ENCODE measurements at regions not wholly inside any gene's neighbourhood (a gene's known extent, or its start where the extent isn't known, plus 50 kb on each side); places are given as distances from the start of the nearest gene placed in this dataset.
A peak's percentile ranks its signal among the peaks of the same experiment; 100 is the strongest.

DNA sequence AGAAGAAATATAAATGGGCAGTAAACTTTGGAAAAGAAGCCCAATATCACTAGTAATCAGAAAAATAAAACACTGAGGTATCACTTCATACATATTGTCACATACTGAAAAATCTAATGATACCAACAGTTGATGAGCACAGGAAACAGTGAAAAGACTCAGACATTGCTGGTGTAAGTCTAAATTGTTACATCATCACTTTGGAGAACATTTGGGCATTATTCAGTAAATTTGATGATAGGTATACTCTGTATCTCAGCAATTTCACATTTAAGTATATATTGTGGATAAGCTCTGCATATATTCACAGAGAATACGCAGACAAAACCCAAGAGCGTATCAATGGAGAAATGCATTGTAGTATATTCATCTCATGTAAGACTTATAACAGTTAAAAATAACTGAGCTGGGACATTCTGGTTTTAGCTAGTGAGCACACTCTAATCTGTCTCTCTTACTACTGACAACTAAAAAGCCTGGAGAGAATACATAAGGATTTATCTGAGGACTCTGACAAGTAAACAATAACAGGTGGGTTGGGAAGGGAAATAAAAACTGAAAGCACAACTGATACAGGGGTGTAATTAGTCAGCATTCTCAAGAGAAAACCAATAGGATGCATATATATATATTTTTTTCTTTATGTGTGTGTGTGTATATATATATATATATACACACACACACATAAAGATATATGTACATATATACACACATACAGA lies 212.7 kb upstream of the JUN start:
- Mint-ChIP-seq H3K9me3 (no peaks in the 10 kb centered on the region), H3K4me1 (peaks cover 2% of the 10 kb centered on the region), H3K27ac (no peak overlapping the region), H3K4me3 (no peak overlapping the region), H3K36me3 (ENCODE audit: low read depth) (no peaks in the 10 kb centered on the region), H3K27me3 (ENCODE audit: insufficient read depth) (peaks cover 29% of the 10 kb centered on the region)
- no peaks in the 10 kb centered on the region for H3K9me3 ChIP-seq (ENCODE audit: control insufficient read depth, low read length)
- no peaks in the 10 kb centered on the region for H3K36me3 ChIP-seq (ENCODE audit: control insufficient read depth, insufficient read depth, low read length)
- 92% methylated on average over 2 of the region's 2 CpGs; no CpG with 5 or more reads in 1 of the 2 experiments for WGBS, 2 experiments (ENCODE audit: insufficient coverage in 1 of 2, insufficient read length in 1 of 2)
- H3K9ac ChIP-seq (ENCODE audit: extremely low read depth, low read length, poor library complexity, severe bottlenecking), result no peak overlapping the region
- DNase-seq, result no peak
- H3K4me1 ChIP-seq (ENCODE audit: control insufficient read depth, insufficient read depth, low read length), result no peaks in the 10 kb centered on the region
- no peak overlapping the region for H3K27ac ChIP-seq (ENCODE audit: low read depth, low read length)
- H3K4me3 ChIP-seq (ENCODE audit: low read length), result no peak overlapping the region
- H3K27me3 ChIP-seq (ENCODE audit: control insufficient read depth, insufficient read depth, low read length, poor library complexity, severe bottlenecking), result peaks cover 35% of the 10 kb centered on the region
- TF ChIP-seq, protein P1, sequence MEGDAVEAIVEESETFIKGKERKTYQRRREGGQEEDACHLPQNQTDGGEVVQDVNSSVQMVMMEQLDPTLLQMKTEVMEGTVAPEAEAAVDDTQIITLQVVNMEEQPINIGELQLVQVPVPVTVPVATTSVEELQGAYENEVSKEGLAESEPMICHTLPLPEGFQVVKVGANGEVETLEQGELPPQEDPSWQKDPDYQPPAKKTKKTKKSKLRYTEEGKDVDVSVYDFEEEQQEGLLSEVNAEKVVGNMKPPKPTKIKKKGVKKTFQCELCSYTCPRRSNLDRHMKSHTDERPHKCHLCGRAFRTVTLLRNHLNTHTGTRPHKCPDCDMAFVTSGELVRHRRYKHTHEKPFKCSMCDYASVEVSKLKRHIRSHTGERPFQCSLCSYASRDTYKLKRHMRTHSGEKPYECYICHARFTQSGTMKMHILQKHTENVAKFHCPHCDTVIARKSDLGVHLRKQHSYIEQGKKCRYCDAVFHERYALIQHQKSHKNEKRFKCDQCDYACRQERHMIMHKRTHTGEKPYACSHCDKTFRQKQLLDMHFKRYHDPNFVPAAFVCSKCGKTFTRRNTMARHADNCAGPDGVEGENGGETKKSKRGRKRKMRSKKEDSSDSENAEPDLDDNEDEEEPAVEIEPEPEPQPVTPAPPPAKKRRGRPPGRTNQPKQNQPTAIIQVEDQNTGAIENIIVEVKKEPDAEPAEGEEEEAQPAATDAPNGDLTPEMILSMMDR (conservative IDR thresholded peaks at IDR 0.05), result no peak

DNA sequence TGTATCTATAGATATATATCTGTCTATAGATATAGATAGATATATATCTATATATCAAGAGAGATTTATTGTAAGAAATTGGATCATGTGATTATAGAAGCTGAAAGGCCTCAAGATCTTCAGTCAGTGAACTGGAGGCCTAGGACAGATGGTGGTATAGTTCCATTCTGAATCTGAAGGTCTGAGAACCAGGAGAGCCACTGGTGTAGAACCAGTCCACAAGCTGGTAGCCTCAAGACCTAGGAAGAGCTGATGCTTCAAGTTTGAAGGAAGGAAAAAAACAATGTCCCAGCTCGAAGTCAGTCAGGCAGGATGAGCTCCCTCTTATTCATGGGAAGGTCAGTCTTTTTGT lies 213.2 kb upstream of the JUN start:
- Histone ChIP-seq H3K4me1 (ENCODE audit: control insufficient read depth, insufficient read depth, low read length) (no peaks in the 10 kb centered on the region), H3K9me3 (ENCODE audit: control insufficient read depth, low read length) (no peaks in the 10 kb centered on the region), H3K27ac (ENCODE audit: low read depth, low read length) (no peak overlapping the region), H3K4me3 (ENCODE audit: low read length) (no peak overlapping the region), H3K36me3 (ENCODE audit: control insufficient read depth, insufficient read depth, low read length) (no peaks in the 10 kb centered on the region), H3K27me3 (ENCODE audit: control insufficient read depth, insufficient read depth, low read length, poor library complexity, severe bottlenecking) (peaks cover 30% of the 10 kb centered on the region), H3K9ac (ENCODE audit: extremely low read depth, low read length, poor library complexity, severe bottlenecking) (no peak overlapping the region)
- H3K27me3 Mint-ChIP-seq (ENCODE audit: insufficient read depth), result peaks cover 24% of the 10 kb centered on the region
- no peaks in the 10 kb centered on the region for H3K36me3 Mint-ChIP-seq (ENCODE audit: low read depth)
- 90% methylated on average over 1 of the region's 1 CpG; no CpG with 5 or more reads in 1 of the 2 experiments for WGBS, 2 experiments (ENCODE audit: insufficient coverage in 1 of 2, insufficient read length in 1 of 2)
- H3K9me3 Mint-ChIP-seq, result no peaks in the 10 kb centered on the region
- no peak overlapping the region for H3K4me3 Mint-ChIP-seq
- peaks cover 1% of the 10 kb centered on the region for H3K4me1 Mint-ChIP-seq
- peak; percentile 7 for DNase-seq
- H3K27ac Mint-ChIP-seq, result no peak overlapping the region
- TF ChIP-seq, protein P1 (conservative IDR thresholded peaks at IDR 0.05), result no peak

DNA sequence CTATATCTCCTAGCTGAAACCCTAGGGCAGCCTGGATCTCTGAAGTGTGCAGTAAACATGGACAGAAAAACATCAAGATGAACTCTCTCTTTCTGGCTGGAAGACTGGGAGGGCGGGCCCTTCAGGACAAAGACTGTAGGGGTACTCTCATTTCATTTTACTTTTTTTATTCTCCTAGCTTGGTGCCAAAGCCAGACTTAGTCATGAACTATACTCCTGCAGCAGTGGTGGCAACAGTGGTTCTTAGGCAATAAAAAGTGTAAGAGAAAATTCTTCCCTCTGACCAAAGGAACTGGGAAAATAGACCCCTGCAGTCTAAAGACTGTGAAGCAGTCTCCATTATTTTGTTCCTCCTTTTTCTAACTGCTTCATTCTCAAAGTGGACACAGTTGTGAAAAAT lies 213.8 kb upstream of the JUN start:
- Histone ChIP-seq H3K9ac (ENCODE audit: extremely low read depth, low read length, poor library complexity, severe bottlenecking) (no peak overlapping the region), H3K9me3 (ENCODE audit: control insufficient read depth, low read length) (no peaks in the 10 kb centered on the region), H3K4me3 (ENCODE audit: low read length) (no peak overlapping the region), H3K27me3 (ENCODE audit: control insufficient read depth, insufficient read depth, low read length, poor library complexity, severe bottlenecking) (peaks cover 24% of the 10 kb centered on the region), H3K36me3 (ENCODE audit: control insufficient read depth, insufficient read depth, low read length) (no peaks in the 10 kb centered on the region), H3K4me1 (ENCODE audit: control insufficient read depth, insufficient read depth, low read length) (no peaks in the 10 kb centered on the region), H3K27ac (ENCODE audit: low read depth, low read length) (no peak overlapping the region)
- Mint-ChIP-seq H3K9me3 (no peaks in the 10 kb centered on the region), H3K27ac (no peak overlapping the region), H3K4me1 (peaks cover 1% of the 10 kb centered on the region), H3K27me3 (ENCODE audit: insufficient read depth) (peaks cover 18% of the 10 kb centered on the region), H3K4me3 (no peak overlapping the region), H3K36me3 (ENCODE audit: low read depth) (no peaks in the 10 kb centered on the region)
- peak; percentile 22 for DNase-seq
- 93 to 100% methylated on average over 1 of the region's 1 CpG for WGBS, 2 experiments (ENCODE audit: insufficient coverage in 1 of 2, insufficient read length in 1 of 2)
- TF ChIP-seq, protein P1 (conservative IDR thresholded peaks at IDR 0.05), result no peak

All from endodermal cell (in vitro differentiated cells).